HFFc6 (cell line): ENCODE measurements at regions not wholly inside any gene's neighbourhood (a gene's known extent, or its start where the extent isn't known, plus 50 kb on each side); places are given as distances from the start of the nearest gene placed in this dataset.

Experiments
- DNase-seq: peaks from one replicate; pipeline ENCODE4 v3.0.0-alpha.2; 2018
- H3K27ac Mint-ChIP-seq: 2 replicates; pipeline ENCODE4 v1.8.0; 2020; ENCODE audit warnings: mild to moderate bottlenecking, mixed read lengths
- H3K27me3 Mint-ChIP-seq: 2 replicates; pipeline ENCODE4 v1.8.0; 2021; ENCODE audit warnings: mild to moderate bottlenecking, moderate library complexity, mixed read lengths; ENCODE audit not compliant: insufficient read depth
- H3K36me3 Mint-ChIP-seq: 2 replicates; pipeline ENCODE4 v1.8.0; 2021; ENCODE audit warnings: low read depth, mixed read lengths
- H3K4me1 Mint-ChIP-seq: 2 replicates; pipeline ENCODE4 v1.8.0; 2020; ENCODE audit warnings: low read depth, mixed read lengths
- H3K4me3 Mint-ChIP-seq: 2 replicates; pipeline ENCODE4 v1.8.0; 2020; ENCODE audit warnings: mild to moderate bottlenecking, moderate library complexity, mixed read lengths
- H3K9me3 Mint-ChIP-seq: 2 replicates; pipeline ENCODE4 v1.8.0; 2020; ENCODE audit warnings: mild to moderate bottlenecking, mixed read lengths
- TF ChIP-seq, protein P1 (sequence below): fragments of 200-600 bp; sonication (generic); IDR thresholded peaks from 2 replicates; pipeline ENCODE4 v1.5.0; 2021; ENCODE audit warnings: antibody characterized with exemption, mild to moderate bottlenecking

DNA sequence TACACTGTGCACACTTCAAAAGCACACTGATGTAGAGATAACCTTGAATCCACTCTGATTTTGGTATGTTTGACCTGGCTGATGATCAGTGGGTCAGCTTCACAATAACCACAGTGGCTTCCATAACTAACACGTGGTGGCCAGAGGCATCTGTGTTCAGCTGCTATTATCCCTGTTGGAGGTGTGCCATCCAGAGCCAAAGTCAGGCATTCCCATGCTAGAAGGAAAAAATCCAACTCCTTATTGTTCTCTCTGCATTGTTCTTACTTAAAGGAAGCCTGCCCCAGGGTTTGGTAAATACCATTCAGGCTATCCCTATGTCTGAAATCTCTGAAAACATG lies 127.3 kb upstream of the MON1B start:
- Mint-ChIP-seq H3K4me1 (no peaks in the 10 kb centered on the region), H3K9me3 (peaks cover 20% of the 10 kb centered on the region), H3K4me3 (no peak overlapping the region), H3K27ac (no peak overlapping the region), H3K27me3 (peaks cover 2% of the 10 kb centered on the region; the same call in 1 of the 2 replicates), H3K36me3 (no peaks in the 10 kb centered on the region; the same call in 1 of the 2 replicates)
- no peak for DNase-seq
- TF ChIP-seq, protein P1, sequence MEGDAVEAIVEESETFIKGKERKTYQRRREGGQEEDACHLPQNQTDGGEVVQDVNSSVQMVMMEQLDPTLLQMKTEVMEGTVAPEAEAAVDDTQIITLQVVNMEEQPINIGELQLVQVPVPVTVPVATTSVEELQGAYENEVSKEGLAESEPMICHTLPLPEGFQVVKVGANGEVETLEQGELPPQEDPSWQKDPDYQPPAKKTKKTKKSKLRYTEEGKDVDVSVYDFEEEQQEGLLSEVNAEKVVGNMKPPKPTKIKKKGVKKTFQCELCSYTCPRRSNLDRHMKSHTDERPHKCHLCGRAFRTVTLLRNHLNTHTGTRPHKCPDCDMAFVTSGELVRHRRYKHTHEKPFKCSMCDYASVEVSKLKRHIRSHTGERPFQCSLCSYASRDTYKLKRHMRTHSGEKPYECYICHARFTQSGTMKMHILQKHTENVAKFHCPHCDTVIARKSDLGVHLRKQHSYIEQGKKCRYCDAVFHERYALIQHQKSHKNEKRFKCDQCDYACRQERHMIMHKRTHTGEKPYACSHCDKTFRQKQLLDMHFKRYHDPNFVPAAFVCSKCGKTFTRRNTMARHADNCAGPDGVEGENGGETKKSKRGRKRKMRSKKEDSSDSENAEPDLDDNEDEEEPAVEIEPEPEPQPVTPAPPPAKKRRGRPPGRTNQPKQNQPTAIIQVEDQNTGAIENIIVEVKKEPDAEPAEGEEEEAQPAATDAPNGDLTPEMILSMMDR, result no peak

DNA sequence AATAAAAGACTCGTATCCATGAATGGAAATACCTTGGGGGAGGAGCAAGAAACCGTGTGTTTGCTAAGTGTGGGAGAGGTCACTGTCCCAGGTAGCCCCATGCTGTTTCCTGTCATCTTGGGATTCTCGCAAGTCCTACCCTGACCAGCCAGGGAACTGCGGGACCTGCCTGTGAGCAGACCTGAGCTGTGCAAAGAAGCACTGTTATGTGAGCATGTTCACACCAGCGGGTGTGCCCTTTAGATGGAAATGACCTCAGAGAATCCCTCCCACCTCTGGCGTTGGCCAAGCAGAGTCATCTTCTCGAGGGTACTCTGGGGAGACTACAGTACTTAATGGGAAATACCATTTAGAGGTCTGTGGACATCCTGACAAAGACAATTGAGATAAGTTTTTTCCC lies 127.0 kb upstream of the MON1B start:
- peaks cover 2% of the 10 kb centered on the region; the same call in 1 of the 2 replicates for H3K27me3 Mint-ChIP-seq

DNA sequence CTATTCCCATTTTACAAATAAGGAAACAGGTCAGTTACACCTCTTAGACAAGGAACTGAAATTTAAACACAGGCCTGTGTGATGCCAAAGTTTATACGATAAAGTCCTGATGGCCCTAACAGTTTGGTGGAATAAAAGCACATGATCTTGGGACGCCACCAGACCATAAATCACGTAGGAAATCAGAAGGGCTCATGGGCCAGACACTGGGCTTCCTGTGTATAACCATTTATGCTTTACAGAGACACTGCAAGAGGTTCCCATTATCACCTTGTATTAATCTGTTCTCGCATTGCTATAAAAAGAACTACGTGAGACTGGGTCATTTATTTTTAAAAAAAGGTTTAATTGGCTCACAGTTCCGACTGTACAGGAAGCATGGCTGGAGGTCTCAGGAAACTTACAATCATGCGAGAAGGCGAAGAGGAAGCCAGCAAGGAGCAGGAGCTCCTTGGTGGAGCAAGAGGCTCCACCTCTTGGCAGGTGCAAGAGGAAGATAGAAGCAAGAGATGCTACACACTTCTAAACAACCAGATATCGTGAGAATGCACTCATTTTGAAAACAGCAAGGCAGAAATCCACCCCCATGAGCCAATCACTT lies 124.0 kb upstream of the MON1B start:
- Mint-ChIP-seq H3K4me3 (no peak overlapping the region), H3K36me3 (no peaks in the 10 kb centered on the region; the same call in 1 of the 2 replicates), H3K4me1 (no peaks in the 10 kb centered on the region), H3K27me3 (peaks cover 2% of the 10 kb centered on the region; the same call in 1 of the 2 replicates), H3K9me3 (peaks cover 40% of the 10 kb centered on the region), H3K27ac (no peak overlapping the region)
- TF ChIP-seq, protein P1, result no peak
- DNase-seq, result no peak

More for the DNA sequence above, 127.0 kb upstream of the MON1B start:
- H3K36me3 Mint-ChIP-seq, result no peaks in the 10 kb centered on the region; the same call in 1 of the 2 replicates
- no peak overlapping the region for H3K4me3 Mint-ChIP-seq
- no peaks in the 10 kb centered on the region for H3K4me1 Mint-ChIP-seq
- TF ChIP-seq, protein P1, result no peak
- DNase-seq, result no peak
- H3K27ac Mint-ChIP-seq, result no peak overlapping the region
- H3K9me3 Mint-ChIP-seq, result peaks cover 21% of the 10 kb centered on the region

DNA sequence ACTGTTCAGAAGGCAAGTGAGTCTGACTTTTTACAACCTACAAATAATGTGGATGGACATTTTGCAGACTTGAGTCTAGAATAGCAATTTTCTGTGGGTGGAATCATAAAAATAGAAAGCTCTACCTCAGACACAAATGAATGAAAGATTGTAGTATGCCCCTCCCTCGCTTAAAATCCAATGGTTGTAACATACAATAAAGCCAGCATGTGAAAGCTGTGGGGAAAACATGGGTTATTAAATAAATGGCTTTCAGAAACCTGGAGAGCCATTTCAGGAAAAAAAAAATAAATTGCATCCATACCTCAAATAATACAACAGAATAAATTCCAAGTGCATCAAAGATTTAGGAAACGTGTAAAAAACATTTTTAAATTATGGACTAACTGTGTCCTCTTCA lies 123.1 kb upstream of the MON1B start:
- Mint-ChIP-seq H3K36me3 (no peaks in the 10 kb centered on the region; the same call in 1 of the 2 replicates), H3K4me3 (no peak overlapping the region), H3K9me3 (peaks cover 43% of the 10 kb centered on the region), H3K4me1 (no peaks in the 10 kb centered on the region), H3K27me3 (peaks cover 2% of the 10 kb centered on the region; the same call in 1 of the 2 replicates), H3K27ac (no peak overlapping the region)
- no peak for DNase-seq
- TF ChIP-seq, protein P1, result no peak

DNA sequence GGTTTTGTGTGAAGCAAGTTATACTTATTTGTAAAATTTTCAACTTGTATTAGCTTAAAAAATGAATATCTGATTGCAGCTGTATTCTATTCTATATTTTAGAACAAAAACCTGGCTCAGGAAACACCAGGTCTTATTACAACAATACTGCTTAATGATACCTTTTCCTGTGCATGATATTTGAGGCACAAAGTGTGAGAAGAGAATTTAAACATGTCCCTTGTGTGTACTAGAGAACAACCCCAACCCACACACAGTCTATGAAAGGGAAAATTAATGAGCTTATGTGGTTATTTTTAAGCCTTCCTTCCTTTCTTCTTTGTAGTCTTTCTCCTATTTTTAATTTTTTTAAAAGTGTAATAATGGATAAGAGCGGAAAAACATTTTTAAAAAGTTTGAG lies 122.6 kb upstream of the MON1B start:
- DNase-seq, result no peak

More for the DNA sequence above, 122.6 kb upstream of the MON1B start:
- Mint-ChIP-seq H3K36me3 (no peaks in the 10 kb centered on the region; the same call in 1 of the 2 replicates), H3K4me3 (no peak overlapping the region), H3K27ac (no peak overlapping the region), H3K4me1 (no peaks in the 10 kb centered on the region), H3K9me3 (peaks cover 43% of the 10 kb centered on the region), H3K27me3 (peaks cover 2% of the 10 kb centered on the region; the same call in 1 of the 2 replicates)
- TF ChIP-seq, protein P1, result no peak
